ENCODE measurements at regions not wholly inside any gene's neighbourhood (a gene's known extent, or its start where the extent isn't known, plus 50 kb on each side); places are given as distances from the start of the nearest gene placed in this dataset.

GRCh38 chr13:76459863-76460262, 426.3 kb downstream of the KCTD12 start:
- no peak for TF ChIP-seq EZH2 (IDR thresholded peaks at IDR 0.05; ENCODE audit: insufficient read depth, poor library complexity, severe bottlenecking)
- TF ChIP-seq EZH2phosphoT487 (IDR thresholded peaks at IDR 0.05; ENCODE audit: insufficient read depth, low read depth), result no peak
